Forelimb muscle (tissue), 1 donor: ENCODE measurements at regions not wholly inside any gene's neighbourhood (a gene's known extent, or its start where the extent isn't known, plus 50 kb on each side); places are given as distances from the start of the nearest gene placed in this dataset.
A peak's percentile ranks its signal among the peaks of the same experiment; 100 is the strongest.

ENCODE experiments used
- DNase-seq: peaks from one replicate; pipeline ENCODE4 v3.0.0-alpha.2; 2013; ENCODE audit warnings: low read depth

DNA sequence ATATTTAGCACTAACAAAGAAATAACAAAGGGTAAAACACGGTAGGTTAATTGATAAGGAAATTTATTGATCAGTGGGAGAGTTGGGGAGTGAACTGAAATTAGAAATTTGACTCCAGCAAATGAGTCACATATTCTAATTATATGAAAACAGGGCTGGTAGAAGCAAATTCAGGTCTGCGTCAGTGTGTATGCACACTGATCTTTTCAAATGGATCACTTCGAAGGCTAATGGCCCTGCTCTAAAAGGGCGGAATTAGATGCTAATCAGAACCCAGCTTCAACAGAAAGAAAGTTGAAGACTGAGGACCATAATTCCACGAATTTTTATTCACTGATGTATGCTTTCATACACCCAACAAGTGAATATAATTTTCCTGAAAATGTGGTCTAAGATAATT lies 762.4 kb upstream of the DPPA4 start:
- DNase-seq: no peak

DNA sequence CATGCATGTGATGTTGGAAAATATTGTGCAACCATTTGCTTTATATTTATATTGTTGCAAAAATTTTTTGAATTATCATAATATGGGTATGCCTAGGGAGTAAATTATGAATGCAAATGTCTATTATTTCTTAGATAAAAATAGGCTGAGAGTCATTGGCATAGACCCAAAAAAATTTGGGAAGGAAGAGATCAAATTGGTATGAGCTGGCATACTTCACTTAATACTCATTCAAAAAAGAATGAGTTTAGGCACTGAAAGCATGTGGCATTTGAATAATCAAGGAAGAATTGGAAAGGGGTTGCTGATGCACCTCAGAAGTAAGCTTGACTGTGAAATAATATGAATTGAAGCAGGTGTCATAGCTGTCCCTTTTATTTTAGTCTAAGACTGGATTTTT lies 764.0 kb upstream of the DPPA4 start:
- DNase-seq: no peak

DNA sequence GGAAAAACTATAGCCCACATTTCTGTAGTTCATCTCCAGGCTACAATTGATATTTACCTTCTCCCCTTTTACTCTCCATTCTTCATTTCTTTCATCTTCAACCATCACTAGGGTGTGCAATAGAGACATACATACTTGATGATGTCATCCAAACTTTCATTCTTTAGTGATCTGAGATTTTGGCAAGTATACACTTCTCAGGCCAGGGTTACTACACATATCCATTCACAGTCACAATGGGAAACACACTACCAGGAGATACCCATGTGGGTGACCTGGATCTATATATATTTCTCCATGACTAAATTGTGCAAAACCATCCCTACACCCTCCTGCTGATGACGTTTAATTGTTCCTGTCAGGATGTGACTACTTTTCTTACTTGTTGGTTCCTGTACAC lies 769.5 kb upstream of the DPPA4 start:
- no peak for DNase-seq

DNA sequence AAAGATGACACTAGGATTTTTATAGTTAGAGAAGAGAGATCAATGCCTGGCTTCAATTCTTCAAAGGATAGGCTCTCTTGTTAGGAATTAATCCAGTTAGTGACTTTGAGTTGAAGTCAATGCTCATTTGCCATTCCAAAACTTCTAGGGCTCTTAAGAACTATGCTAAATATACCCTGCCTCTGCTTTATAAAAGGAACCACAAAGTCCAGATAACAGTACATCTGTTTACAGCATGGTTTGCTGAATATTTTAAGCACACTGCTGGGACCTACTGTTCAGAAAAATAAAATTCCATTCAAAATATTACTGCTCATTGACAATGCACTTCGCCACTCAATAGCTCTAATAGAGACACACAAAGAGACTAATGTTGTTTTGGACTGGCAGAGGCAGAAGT lies 786.6 kb upstream of the DPPA4 start:
- no peak for DNase-seq

DNA sequence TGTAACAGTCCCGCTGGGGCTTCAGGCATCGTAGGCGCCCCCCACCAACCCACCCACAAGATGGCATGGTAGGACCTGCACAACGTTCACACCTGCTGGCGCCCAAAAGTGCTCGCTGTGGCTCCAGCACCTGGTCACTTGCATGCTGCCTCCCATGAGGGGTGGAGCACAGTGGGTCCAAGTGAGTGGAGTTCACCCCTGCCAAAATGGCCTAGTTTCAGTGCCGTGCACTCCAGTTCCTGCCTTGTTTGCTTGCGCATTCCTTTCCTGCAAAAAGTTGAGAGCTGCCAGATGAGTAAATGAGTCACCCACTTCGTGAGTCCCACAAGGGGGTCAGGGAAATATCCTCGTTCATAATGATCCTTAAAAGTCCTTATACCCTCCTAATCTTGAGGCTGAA lies 788.7 kb upstream of the DPPA4 start:
- DNase-seq: no peak

DNA sequence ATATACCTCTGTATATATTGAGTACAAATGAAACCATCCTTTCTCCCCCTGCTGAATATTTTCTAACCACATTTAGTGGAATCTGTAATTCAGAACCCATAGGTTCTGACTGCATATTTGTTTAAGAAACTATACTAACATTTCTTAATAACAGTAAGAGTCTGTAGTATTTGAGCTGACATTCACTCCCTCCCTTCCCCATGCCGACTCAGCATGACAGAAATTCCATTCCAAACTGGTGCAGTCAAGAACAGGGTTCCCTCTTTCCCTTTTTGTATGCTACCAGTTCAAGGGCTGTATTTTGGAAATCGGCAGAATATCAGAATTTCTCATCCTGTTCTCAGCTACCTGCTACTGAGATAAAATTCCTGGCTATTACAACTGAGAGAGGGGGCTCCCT lies 796.6 kb upstream of the DPPA4 start:
- DNase-seq: no peak

DNA sequence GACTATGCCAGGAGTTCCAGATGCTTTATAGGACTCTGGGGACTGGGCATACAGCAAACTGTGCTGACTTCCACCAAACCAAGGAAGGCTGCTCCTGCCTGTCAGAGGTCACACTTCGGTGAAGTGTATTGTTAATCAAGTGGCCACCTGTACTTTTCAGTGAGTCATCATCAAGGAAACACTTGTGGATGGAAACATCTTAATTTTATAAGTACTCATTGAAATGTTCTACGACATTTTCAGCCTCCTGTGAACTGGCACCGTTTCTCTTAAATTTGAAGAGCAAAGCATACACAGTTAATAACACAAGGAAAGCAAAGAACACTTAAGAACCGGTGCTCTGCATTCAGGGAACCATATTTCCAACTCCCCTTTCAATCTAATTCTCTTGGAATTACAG lies 801.7 kb upstream of the DPPA4 start:
- no peak for DNase-seq

DNA sequence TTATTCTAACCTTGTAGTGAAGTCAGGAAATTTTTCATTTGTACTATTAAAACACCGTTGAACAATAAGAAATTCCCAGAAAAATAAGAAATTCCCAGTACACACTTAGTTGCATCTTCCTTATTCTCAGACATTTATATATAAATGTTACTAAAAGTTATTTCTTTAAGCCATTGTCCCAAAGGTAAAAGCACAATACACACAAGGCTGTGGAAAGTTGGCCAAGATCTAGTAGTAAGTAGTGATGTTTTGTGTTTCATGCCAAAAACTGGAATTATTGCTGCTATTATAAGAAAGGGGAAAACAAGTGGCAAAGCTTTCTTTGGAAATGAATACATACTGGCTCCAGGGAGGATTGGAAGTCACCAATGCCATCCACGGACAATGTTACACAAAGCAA lies 802.5 kb upstream of the DPPA4 start:
- DNase-seq: no peak

DNA sequence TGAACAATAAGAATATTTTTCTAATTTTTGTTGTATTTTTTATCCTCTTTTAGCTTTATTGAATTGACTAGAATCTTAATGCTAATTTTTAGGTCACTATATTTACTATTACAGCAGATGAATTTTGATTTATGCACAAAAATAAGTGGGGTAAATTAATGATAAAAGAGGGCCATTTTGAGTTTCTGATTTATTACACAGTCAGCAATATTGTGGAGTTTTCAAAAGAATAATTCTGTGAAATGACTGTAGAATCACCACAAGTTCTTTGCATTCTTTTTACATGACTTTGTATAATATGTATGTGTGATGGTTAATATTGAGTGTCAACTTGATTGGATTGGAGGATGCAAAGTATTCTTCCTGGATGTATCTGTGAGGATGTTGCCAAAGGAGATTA lies 812.4 kb upstream of the DPPA4 start:
- DNase-seq: no peak

DNA sequence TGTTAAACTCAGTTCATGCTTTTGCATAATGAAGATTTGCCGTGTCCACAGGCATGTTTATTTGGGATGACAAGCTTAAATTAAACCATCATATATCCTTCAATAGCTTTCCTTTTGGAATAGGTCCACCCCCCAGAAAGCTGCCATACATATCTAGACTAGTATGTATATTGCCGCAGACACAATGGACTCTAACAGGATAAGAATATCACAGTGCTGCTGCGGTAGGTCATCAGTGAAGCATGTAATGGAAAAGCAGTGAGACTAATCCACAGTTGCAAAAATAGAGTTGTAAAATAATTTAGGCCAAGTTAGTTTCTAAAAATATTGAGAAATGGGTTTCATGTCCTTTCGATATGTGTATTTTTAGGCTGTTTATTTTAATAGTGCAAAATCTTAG lies 819.9 kb upstream of the DPPA4 start:
- no peak for DNase-seq

DNA sequence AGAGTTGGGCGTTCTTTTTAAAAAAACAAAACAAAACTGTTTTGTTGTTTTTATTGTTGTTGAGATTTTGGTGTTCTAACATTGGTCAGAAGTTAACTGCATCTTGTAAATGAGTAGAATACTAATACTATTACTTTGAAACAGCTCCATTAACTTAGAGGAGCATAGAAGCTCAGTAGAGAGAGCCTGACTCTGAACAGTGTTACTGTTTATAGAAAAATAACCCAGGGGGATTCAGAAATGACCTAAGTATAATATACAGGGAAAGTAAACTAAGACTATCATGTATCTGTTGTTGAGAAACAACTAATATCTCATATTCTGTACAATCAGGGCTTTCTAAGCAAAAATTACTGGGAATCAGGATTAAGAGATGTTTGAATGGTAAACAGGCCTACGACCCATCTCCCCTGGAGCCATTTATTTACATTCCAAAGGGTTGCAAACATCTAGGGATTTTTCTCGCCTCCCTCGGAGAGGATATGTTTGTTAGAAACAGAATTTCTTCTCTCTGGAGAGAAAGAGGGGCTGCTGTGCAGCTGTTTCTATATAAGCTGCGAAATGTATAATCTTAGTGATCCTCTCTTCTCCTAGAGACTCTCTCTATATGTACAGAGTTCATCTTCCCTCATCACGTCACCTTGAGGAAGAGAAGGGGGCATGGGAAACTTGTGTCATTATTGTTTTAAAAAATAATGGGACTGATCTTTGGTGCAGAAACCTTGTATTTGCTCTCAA lies 827.5 kb upstream of the DPPA4 start:
- no peak for DNase-seq

DNA sequence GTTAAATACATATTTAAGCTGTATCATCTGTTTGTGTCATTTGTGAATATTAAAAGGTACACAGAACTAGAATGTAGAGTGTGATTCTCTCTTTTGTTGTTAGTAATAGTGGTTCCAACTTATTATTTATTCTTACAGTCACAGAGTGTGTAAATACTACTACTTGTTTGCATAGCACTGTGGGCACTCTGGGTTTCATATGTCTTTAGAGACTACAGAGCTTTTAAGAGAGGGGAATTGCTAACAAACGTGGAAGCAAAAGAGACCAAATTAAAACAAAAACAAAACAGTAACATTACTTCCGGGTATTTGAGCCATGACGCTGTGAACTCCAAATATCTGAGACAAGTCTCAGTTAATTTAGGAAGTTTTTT lies 828.0 kb upstream of the DPPA4 start:
- no peak for DNase-seq

DNA sequence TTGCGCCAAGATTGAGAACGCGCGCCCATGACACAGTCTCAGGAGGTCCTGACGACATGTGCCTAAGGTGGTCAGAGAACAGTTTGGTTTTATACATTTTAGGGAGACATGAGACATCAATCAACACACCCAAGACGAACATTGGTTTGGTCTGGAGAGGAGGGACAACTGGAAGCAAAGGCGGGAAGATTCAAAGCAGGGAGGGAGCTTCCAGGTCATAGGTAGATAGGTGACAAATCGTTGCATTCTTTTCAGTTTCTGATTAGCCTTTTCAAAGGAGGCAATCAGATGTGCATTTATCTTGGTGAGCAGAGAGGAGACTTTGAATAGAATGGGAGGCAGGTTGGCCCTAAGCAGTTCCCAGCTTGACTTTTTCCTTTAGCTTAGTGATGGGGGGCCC lies 828.4 kb upstream of the DPPA4 start:
- no peak for DNase-seq

DNA sequence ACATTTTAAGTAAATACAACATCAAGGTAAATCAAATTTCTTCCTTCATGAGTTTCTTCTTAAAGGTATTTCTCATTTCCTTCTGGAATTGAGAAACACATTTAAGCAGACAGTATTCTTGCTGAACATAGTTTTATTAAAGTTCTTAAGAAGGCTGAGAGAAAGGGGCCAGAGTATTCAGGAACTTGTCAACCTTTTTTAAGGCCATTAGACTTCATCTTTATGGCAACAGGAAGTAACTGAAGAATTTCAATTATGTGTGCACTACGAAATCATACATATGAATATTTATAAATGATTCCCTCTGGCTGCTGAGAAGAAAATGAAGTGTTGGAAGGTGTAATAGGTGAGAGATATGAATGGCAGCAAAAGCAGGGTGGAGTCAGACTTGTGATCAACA lies 829.4 kb upstream of the DPPA4 start:
- DNase-seq: no peak

DNA sequence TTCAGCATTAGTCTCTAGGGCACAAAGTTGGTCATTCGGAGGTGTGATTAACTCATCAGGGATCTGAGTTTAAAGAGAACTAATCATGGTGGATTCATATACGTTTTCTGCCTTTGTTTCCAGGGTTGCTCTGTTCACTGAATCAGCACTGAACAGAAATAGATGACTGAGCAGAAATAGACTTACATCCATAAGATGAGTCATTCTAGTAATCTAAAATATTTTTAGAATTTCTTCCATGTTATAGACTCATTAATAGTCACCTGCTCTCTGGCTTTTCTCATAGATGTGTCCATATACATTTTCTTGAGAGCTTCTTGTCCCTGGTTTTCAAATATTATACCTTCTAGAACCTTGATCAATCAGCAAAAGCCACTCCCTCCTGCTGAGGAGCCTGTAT lies 837.6 kb upstream of the DPPA4 start:
- DNase-seq: no peak

DNA sequence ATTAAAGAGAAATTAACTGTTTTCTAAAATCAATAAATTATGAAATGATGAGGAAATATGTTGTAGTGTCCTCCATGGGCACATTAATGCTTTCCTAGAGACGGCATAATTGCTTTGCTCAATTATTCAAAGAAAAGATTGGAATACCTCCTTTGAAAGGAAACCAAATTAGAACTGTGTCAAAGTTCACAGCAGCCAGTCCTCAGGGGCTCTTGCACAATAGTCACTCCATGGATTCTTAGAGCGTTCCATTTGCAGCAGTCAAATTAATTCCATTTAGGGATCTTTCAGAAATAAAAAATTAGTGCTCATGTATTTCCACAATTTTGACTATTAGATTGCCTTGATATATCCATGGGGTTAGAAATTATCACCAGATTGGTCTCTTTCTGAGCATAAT lies 841.6 kb upstream of the DPPA4 start:
- no peak for DNase-seq

DNA sequence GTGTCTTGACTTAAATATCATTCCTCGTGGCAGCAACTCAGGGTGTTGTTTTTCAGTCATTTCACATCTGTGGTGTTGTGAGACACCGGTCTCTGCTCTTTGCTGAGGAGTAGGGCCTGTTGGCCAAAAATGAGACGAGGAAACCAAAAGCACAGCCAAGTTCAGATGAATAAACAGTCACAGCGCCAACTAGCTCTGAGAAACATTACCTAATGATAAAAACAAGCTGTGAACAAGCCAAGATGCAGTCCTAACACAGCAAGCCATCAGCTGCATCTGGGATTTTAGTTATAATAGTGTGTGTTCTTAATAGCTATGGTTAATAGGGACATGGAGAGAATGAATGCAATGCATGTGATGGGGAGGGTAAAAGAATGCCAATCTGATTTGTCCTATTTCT lies 843.4 kb upstream of the DPPA4 start:
- peak; percentile 91 for DNase-seq

DNA sequence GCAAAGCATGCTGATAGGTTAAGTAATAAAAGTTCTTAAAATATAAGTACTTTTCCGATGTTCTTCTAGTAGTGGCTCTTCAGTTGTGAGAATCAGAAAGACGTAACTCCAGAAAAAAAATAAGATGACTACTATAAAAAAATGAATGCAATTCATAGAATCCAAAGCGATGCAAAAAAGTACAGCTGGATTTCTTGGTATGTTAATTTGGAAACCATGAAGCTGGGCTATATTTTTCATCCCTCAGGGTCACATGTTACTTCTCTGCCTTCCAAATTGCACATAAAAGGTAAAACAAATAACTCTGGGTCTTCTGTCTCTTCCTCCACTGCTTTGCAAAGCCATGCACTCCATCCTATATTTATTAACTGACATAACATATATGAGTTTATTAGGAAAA lies 843.9 kb upstream of the DPPA4 start:
- DNase-seq: peak; percentile 29

DNA sequence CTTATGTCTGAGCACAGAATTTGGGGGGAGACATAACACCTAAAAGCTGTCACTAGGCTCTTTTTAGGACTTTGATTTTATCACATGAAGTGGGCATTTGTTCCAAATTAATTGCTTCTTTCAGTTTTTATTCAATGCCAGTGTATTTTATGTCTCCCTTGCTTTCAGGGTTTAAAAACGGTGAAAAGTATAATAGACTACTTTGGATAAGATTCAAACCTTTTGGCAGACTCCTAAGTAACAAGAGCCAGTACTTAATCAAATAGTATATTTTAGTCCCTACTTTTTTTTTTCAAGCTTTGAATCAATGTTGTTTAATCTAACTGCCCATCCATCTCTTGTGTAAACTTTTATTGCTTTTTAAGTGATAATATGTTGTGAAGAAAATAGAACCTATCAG lies 847.2 kb upstream of the DPPA4 start:
- DNase-seq: no peak

DNA sequence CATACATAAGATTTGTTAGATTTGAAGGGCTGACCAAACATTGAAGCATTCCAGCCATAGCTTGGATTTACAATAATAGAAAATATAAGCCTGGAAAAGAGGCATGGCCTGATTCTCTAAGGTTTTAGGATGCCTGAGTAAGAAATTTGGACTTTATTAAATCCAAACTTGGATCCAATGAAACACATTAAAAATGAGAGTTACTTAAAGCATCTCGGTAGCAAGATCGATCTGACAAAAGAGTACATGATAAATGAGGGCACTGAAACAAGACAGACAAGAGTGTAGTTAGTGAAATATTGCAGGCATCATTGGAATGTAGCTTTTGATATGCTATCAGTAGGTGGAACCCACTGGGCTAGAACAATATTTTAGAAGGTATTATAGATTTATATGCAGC lies 855.7 kb upstream of the DPPA4 start:
- DNase-seq: no peak

DNA sequence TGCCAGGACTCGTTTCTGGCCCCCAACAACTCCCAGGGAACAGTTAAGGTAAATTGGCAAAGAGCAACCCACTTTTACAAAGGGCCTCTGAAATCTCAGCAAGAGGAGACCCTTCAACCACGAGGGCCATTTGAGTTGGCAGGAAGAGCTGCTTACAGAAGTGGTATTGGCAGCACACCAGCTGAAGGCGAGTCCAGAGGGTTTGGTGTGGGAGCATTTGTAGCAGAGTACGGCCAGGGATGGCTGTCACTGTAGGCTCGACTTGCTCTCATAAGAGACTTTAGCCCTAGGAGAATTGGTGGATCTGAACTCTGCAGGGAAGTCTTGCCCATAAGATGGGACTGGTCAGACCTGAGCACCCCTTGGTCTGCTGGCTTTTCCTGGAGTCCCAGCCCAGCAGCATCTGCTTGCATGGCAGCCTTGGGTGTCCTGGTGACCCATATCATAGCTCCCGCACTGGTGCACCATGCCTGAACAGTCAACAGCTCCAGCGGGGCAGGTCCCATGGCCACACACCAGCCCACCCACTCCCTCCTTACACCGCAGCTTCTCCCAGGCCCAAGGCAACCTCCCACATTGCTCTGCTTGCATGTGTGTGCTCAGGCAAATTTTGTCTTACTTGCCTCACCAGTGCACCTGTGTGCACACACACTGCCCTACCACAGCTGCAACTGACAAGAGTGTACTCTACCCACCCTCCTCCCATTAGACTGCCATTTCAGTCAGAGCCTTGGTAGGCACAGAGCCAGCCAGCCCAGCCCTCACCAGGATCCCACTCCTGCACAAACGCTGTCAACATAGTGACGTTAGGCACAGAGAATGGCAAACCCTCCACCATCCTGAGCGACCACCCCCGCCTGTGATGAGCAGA lies 861.6 kb upstream of the DPPA4 start:
- DNase-seq: no peak

DNA sequence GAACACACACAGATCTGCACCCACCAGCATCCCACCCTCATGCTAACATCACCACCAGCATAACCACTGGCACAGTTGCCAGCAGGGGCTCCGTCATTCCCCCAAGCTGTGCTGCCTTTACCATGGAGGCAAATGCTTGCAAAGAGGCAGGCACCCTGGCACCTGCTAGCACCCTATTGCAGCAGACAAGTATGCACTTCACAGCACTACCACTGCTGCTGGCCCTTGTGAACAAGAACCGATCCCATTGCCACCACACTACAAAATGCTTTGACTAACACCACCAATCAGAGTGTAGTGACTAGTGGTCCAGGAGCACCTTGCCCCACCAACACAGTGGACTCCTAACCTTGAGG lies 862.2 kb upstream of the DPPA4 start:
- no peak for DNase-seq

DNA sequence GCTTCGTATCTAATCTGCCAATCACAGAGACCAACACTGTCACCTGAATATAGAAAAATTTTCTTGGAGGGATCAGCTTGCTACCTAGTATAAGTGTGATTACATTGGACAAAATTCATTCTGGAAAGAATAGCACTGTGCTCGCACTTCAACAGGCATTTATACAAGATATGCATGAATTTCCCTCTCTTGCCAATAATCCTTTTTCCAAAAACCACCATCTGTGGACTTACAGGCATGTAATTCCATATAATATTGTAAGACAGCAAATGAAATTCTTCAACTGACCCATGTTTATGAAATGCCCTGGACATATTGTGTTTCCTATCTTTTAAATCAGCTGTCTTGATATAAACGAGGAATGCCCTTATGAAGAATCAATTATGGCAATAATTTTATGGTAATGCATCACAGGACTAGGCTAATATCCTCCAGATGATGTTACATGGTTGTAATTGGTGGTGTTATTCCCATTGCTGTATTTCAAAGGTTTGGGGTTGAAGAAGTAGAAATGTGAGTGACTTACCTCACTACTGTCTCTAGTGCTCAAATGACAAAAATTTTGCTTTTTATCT lies 861.4 kb upstream of the NECTIN3 start:
- no peak for DNase-seq
